Heart right ventricle (tissue), 16 donors: ENCODE measurements at regions not wholly inside any gene's neighbourhood (a gene's known extent, or its start where the extent isn't known, plus 50 kb on each side); places are given as distances from the start of the nearest gene placed in this dataset.

ENCODE experiments used
- ATAC-seq, 8 donors: fragments of 200-7000 bp; cut with Tn5 transposase; one replicate each; pipeline ENCODE4 v1.9.1; 2020; ENCODE audit warnings: mild to moderate bottlenecking in 8 of 8, moderate library complexity in 8 of 8, moderate number of reproducible peaks in 1 of 8
- DNase-seq, 2 donors: peaks; one replicate each; pipeline ENCODE4 v3.0.0-alpha.2; 2020
- H3K27ac ChIP-seq, 10 donors: fragments of 200-600 bp; sonication (generic) in 2 of 10; one replicate each; pipeline versions ENCODE4 v1.5.0 to v1.8.0; 2020 to 2022; ENCODE audit warnings: mild to moderate bottlenecking in 3 of 10
- H3K27me3 ChIP-seq, 7 donors: fragments of 200-600 bp; one replicate each; pipeline ENCODE4 v1.8.0; 2021 to 2022; ENCODE audit warnings: mild to moderate bottlenecking in 2 of 7
- H3K36me3 ChIP-seq, 9 donors: fragments of 200-600 bp; sonication (generic) in 1 of 9; one replicate each; pipeline versions ENCODE4 v1.5.0 to v1.8.0; 2020 to 2022; ENCODE audit warnings: mild to moderate bottlenecking in 2 of 9
- H3K4me1 ChIP-seq, 9 donors: fragments of 200-600 bp; sonication (generic) in 1 of 9; one replicate each; pipeline versions ENCODE4 v1.5.0 to v1.8.0; 2020 to 2022; ENCODE audit warnings: mild to moderate bottlenecking in 4 of 9
- H3K4me3 ChIP-seq, 10 donors: fragments of 200-600 bp; sonication (generic) in 2 of 10; one replicate each; pipeline versions ENCODE4 v1.5.0 to v1.8.0; 2020 to 2022; ENCODE audit warnings: mild to moderate bottlenecking in 7 of 10, moderate library complexity in 2 of 10
- H3K9me3 ChIP-seq, 11 donors: fragments of 200-600 bp in 10 of 11; sonication (generic) in 2 of 11; one replicate each; pipeline versions ENCODE4 v1.5.0 to v1.8.0; 2013 to 2022; ENCODE audit warnings: mild to moderate bottlenecking in 2 of 11, control low read depth in 1 of 11, moderate library complexity in 1 of 11
- CTCF ChIP-seq, 9 donors: fragments of 200-600 bp; sonication (generic) in 2 of 9; IDR thresholded peaks; one replicate each; pipeline versions ENCODE4 v1.5.0 to v1.8.0; 2021 to 2022; ENCODE audit warnings: antibody characterized with exemption in 9 of 9, mild to moderate bottlenecking in 5 of 9, moderate library complexity in 1 of 9
- WGBS, 2 donors: extraction: QIAGEN DNeasy Blood & Tissue Kit; methylation state at CpG; one replicate each; pipeline ENCODE4 v1.1.7; 2013; ENCODE audit warnings: inconsistent platforms in 1 of 2; 5-methylcytosine and 5-hydroxymethylcytosine counted together
- intact Hi-C, 10 donors: fragments of 100-400 bp; cut with DNase I; formaldehyde crosslinking; loops; one replicate each; pipeline versions ENCODE4 v1.11.1 to v1.14.2; 2022
- donor health status: Arrhythmogenic right ventricular cardiomyopathy.
- donor health status: ischemic (EF 13 %, LVEDD 7.1; RV severe dilation, severe dysfunction).
- donor health status: healthy with polysubstance abuse.
- donor health status: DM: no; HTN: yes; CAD: no.
- donor health status: DM: no; HTN: no; CAD: no.
- donor health status: ischemic (EF 25% LVEDD 6.9; RV normal size, moderate dysfunction).
- donor health status: ischemic (EF 25% LVEDD 5.7; RV mildly dilated, moderate dysfunction).
- donor health status: healthy.
- donor health status: DM: yes; HTN: yes; CAD: no.
- donor health status: Ischemic cardiomyopathy.
- donor health status: ischemic (EF 35%, LVEDD 5.7; RV mildly dilated, moderate dysfunction).
- donor health status: nonischemic (EF 11% LVEDD 7.7; RV severe dilation, severe dysfunction).
- donor health status: DM: yes; HTN: yes; CAD: no.
- donor health status: PGD.
- donor health status: ischemic (EF 29% LVEDD 5.4; RV normal size, mild dysfunction).
- donor health status: nonischemic (EF 23%, LVEDD 6.1; RV moderate dilation, normal function).

GRCh38 chr1:193569096-193569982 lies 382.9 kb upstream of the B3GALT2 start:
- 12 to 14% methylated on average over 1 of the region's 1 CpG for WGBS, 2 donors
- no peak overlapping the region for H3K27ac ChIP-seq
- no peak for ATAC-seq
- H3K4me3 ChIP-seq: no peak overlapping the region
- DNase-seq: no peak
- no peaks in the 10 kb centered on the region for H3K27me3 ChIP-seq
- peaks cover 0 to 16% (median 0%) of the 10 kb centered on the region in 11 donors for H3K9me3 ChIP-seq
- TF ChIP-seq CTCF (IDR thresholded peaks at IDR 0.05): no peak
- H3K4me1 ChIP-seq: peaks cover 0 to 17% (median 0%) of the 10 kb centered on the region in 9 donors
- intact Hi-C loops: no loop called here
- H3K36me3 ChIP-seq: no peaks in the 10 kb centered on the region

- intact Hi-C loops: no loop called here
- no peak overlapping the region for H3K4me3 ChIP-seq
- H3K9me3 ChIP-seq: peaks cover 0 to 16% (median 0%) of the 10 kb centered on the region in 11 donors
- H3K4me1 ChIP-seq: peaks cover 0 to 17% (median 0%) of the 10 kb centered on the region in 9 donors
- H3K36me3 ChIP-seq: no peaks in the 10 kb centered on the region
- ATAC-seq (no peak), DNase-seq (no peak)
- TF ChIP-seq CTCF (IDR thresholded peaks at IDR 0.05): no peak
- H3K27ac ChIP-seq: no peak overlapping the region
- WGBS, 2 donors: 48 to 65% methylated on average over 1 of the region's 1 CpG
- no peaks in the 10 kb centered on the region for H3K27me3 ChIP-seq
Observed at GRCh38 chr1:193568512-193568911, 382.1 kb upstream of the B3GALT2 start.

GRCh38 chr1:193567937-193568336 lies 381.5 kb upstream of the B3GALT2 start:
- DNase-seq (no peak), ATAC-seq (no peak)
- H3K4me3 ChIP-seq: no peak overlapping the region
- H3K27me3 ChIP-seq: no peaks in the 10 kb centered on the region
- H3K9me3 ChIP-seq: peaks cover 0 to 16% (median 0%) of the 10 kb centered on the region in 11 donors
- no peaks in the 10 kb centered on the region for H3K36me3 ChIP-seq
- intact Hi-C loops: no loop called here
- WGBS, 2 donors: 92 to 95% methylated on average over 3 of the region's 3 CpGs
- H3K27ac ChIP-seq: no peak overlapping the region
- H3K4me1 ChIP-seq: peaks cover 0 to 17% (median 0%) of the 10 kb centered on the region in 9 donors
- no peak for TF ChIP-seq CTCF (IDR thresholded peaks at IDR 0.05)

GRCh38 chr1:193566735-193567134 lies 380.3 kb upstream of the B3GALT2 start:
- TF ChIP-seq CTCF (IDR thresholded peaks at IDR 0.05): no peak
- WGBS, 2 donors: 89 to 91% methylated on average over 4 of the region's 4 CpGs

More at GRCh38 chr1:193566735-193567134, 380.3 kb upstream of the B3GALT2 start:
- Histone ChIP-seq H3K27me3 (no peaks in the 10 kb centered on the region), H3K36me3 (no peaks in the 10 kb centered on the region), H3K27ac (no peak overlapping the region), H3K4me3 (no peak overlapping the region), H3K4me1 (peaks cover 0 to 17% (median 0%) of the 10 kb centered on the region in 9 donors), H3K9me3 (peaks cover 0 to 6% (median 0%) of the 10 kb centered on the region in 11 donors)
- intact Hi-C loops: no loop called here
- no peak for ATAC-seq
- DNase-seq: no peak
